ENCODE measurements at regions not wholly inside any gene's neighbourhood (a gene's known extent, or its start where the extent isn't known, plus 50 kb on each side); places are given as distances from the start of the nearest gene placed in this dataset.
A peak's percentile ranks its signal among the peaks of the same experiment; 100 is the strongest.

GRCh38 chr18:41449612-41450011 lies 505.4 kb upstream of the PIK3C3 start:
- no peak for DNase-seq

GRCh38 chr18:41444943-41445342 lies 510.1 kb upstream of the PIK3C3 start:
- DNase-seq = no peak

- no peak for DNase-seq
Observed at GRCh38 chr18:41436772-41437171, 518.3 kb upstream of the PIK3C3 start.

- DNase-seq = no peak
Observed at GRCh38 chr18:41418598-41418997, 536.4 kb upstream of the PIK3C3 start.

- DNase-seq = no peak
Observed at GRCh38 chr18:41416044-41416443, 539.0 kb upstream of the PIK3C3 start.

- DNase-seq = no peak
Observed at GRCh38 chr18:41410006-41410405, 545.0 kb upstream of the PIK3C3 start.

- DNase-seq = no peak
Observed at GRCh38 chr18:41406834-41407233, 548.2 kb upstream of the PIK3C3 start.

GRCh38 chr18:41396861-41397260 lies 558.2 kb upstream of the PIK3C3 start:
- no peak for DNase-seq

- DNase-seq = no peak
Observed at GRCh38 chr18:41396211-41396610, 558.8 kb upstream of the PIK3C3 start.

- peak in 1 of 2 experiments; percentile 11 for DNase-seq
Observed at GRCh38 chr18:41395695-41396094, 559.3 kb upstream of the PIK3C3 start.

- peak; percentile 83 to 90 for DNase-seq
Observed at GRCh38 chr18:41391616-41392595, 563.1 kb upstream of the PIK3C3 start.

GRCh38 chr18:41390309-41390708 lies 564.7 kb upstream of the PIK3C3 start:
- peak in 1 of 2 experiments; percentile 45 for DNase-seq

- peak in 1 of 2 experiments; percentile 20 for DNase-seq
Observed at GRCh38 chr18:41378598-41378997, 576.4 kb upstream of the PIK3C3 start.

- DNase-seq = no peak
Observed at GRCh38 chr18:41373612-41374011, 581.4 kb upstream of the PIK3C3 start.

GRCh38 chr18:41372046-41372665 lies 582.9 kb upstream of the PIK3C3 start:
- peak; percentile 45 to 57 for DNase-seq

- DNase-seq = peak; percentile 63 to 84
Observed at GRCh38 chr18:41371156-41372045, 583.6 kb upstream of the PIK3C3 start.

- DNase-seq = peak in 1 of 2 experiments; percentile 35
Observed at GRCh38 chr18:41370740-41371139, 584.3 kb upstream of the PIK3C3 start.

- no peak for DNase-seq
Observed at GRCh38 chr18:41357708-41358107, 597.3 kb upstream of the PIK3C3 start.

GRCh38 chr18:41353777-41354528 lies 601.1 kb upstream of the PIK3C3 start:
- DNase-seq = no peak

GRCh38 chr18:41351430-41351829 lies 603.6 kb upstream of the PIK3C3 start:
- DNase-seq = no peak

- DNase-seq = no peak
Observed at GRCh38 chr18:41347057-41347456, 608.0 kb upstream of the PIK3C3 start.

GRCh38 chr18:41343808-41344207 lies 611.2 kb upstream of the PIK3C3 start:
- DNase-seq = no peak
